SH-SY5Y (cell line): ENCODE measurements at regions not wholly inside any gene's neighbourhood (a gene's known extent, or its start where the extent isn't known, plus 50 kb on each side); places are given as distances from the start of the nearest gene placed in this dataset.

Experiments used
- GATA2 ChIP-seq: IDR thresholded peaks from 2 replicates; pipeline ENCODE4 v1.6.1; 2011; ENCODE audit warnings: mild to moderate bottlenecking, low read depth, low read length
- GATA3 ChIP-seq: IDR thresholded peaks from 2 replicates; pipeline ENCODE4 v1.6.1; 2011; ENCODE audit warnings: low read depth, mild to moderate bottlenecking, low read length, moderate library complexity

DNA sequence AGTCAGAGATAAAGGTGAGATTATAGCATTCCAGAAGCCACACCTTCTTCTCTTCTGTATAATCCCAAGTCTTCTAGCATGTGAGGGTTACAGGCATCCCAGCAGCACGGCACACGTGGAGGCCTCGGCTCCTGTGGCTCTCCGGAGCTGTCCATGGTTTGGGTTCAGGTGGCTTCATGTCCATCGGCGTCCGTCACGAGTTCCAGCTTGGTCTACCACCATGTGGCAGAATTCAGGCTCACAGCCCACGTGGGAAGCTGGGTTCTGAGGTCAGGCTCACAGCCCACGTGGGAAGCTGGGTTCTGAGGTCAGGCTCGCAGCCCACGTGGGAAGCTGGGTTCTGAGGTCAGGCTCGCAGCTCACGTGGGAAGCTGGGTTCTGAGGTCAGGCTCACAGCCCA, 378.3 kb upstream of the SALL3 start:
- TF ChIP-seq GATA3 (no peak), GATA2 (no peak)
